ENCODE measurements at regions not wholly inside any gene's neighbourhood (a gene's known extent, or its start where the extent isn't known, plus 50 kb on each side); places are given as distances from the start of the nearest gene placed in this dataset.

DNA sequence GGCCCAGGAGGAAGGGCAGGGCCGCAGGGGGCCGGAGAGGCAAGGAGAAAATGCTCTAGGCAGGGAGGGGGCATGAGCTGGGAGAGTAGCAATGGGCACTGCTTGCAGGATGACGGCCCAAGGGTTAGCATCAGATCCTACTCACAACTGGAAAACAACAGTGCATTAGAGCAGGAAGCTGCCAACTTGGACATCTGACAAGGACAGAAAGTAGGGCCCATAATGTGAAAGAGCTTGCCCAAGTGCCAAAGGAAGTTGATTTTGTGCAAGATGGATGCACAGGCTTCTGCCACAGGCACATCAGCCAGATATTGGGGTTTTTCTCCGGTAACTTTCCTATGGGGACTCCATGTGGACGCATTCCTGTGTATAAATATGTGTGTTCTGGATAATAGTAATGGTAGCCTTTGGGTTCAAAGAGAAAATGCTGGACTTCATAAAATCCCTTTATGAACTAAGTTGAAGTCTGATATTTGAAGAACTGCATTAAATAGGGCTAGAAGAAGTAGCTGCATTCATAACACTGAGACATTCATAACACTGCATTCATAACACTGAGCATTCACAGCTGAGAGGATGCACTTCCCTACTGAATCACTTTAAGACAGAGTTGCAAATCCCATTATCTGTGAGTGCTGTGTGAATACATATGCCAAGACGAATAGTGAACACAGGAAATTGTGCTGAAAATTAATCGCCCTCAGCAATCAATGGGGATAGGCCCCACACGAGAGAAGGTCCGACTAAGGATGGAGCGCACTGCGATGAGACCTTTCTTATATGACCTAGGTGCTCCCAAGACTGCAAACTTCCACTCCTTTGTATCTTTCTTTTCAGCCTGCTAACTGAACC lies 235.6 kb upstream of the PRDM1 start:
- no peak for DNase-seq (ENCODE audit: low read depth in 2 of 2)

DNA sequence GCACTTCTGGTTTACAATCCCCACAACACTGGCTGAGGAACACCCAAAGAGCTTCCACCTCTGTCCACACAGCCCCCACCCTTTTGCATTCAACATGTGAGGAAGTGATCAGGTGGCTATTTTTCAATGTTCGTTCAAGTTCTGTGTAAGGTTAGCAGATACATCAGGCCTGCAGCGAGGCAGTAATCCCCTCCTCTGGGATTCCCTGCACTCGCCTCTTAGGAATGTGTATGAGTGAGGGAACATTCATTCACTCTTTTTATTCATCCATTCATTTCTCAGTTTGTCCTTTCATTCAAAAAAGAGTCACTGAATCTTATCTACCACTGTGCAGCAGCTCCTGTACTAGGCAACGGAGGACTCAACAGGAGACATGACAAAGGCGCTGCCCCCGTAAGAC lies 236.4 kb upstream of the PRDM1 start:
- no peak for DNase-seq (ENCODE audit: low read depth in 2 of 2)

DNA sequence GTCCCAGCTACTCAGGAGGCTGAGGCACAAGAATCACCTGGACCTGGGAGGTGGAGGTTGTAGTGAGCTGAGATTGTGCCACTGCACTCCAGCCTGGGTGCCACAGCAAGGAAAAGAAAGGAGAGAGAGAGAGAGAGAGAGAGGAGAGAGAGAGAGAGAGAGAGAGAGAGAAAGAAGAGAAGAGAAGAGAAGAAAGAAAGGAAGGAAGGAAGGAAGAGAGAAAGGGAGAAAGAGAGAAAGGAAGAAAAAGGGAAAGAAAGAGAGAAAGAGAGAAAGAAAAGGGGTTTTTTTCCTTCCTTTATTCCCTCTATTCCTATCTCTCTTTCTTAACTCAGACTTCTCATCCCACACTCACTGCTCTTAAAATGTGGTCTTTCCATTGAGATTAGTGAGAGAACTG lies 238.7 kb upstream of the PRDM1 start:
- no peak for DNase-seq (ENCODE audit: low read depth in 2 of 2)

DNA sequence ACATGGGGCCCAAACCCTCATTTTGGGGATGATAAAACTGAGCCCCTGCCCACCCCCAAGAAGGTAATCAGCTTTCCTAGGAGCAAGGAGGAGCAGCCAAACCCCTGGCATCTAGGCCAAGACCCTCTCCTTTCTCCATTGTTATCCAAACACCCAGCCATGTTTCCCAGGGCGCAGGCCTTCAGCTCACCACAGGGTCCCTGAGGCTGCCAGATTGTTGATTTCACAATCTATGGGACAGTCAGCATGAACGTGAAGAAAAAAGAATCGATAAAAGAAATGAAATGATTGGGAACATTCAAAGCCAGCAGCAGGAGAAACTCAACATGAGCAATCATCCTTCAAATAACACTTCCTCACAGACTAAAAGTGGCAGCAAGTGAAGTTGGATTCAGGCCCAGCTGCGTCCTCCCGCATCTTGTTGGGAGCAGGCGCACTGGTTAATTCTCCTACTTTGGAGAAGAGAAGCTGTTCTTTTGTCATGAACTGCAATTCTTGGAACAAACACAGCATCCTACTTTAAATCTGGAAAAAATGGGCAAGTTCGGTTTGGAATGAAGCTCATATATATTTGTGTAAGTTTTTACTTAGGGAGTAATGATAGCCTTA lies 241.8 kb upstream of the PRDM1 start:
- peak; percentile 72 to 84 for DNase-seq (ENCODE audit: low read depth in 2 of 2)

GRCh38 chr6:105839266-105839665 lies 246.9 kb upstream of the PRDM1 start:
- DNase-seq (ENCODE audit: low read depth in 2 of 2), result peak; percentile 56 to 67

GRCh38 chr6:105838171-105838570 lies 248.0 kb upstream of the PRDM1 start:
- DNase-seq (ENCODE audit: low read depth in 2 of 2), result peak; percentile 76 to 79

GRCh38 chr6:105836889-105837288 lies 249.2 kb upstream of the PRDM1 start:
- no peak for DNase-seq (ENCODE audit: low read depth in 2 of 2)

GRCh38 chr6:105836379-105836778 lies 249.8 kb upstream of the PRDM1 start:
- DNase-seq (ENCODE audit: low read depth in 2 of 2), result no peak

- DNase-seq (ENCODE audit: low read depth in 2 of 2), result no peak
Measured at GRCh38 chr6:105835373-105835772, 250.8 kb upstream of the PRDM1 start.

DNA sequence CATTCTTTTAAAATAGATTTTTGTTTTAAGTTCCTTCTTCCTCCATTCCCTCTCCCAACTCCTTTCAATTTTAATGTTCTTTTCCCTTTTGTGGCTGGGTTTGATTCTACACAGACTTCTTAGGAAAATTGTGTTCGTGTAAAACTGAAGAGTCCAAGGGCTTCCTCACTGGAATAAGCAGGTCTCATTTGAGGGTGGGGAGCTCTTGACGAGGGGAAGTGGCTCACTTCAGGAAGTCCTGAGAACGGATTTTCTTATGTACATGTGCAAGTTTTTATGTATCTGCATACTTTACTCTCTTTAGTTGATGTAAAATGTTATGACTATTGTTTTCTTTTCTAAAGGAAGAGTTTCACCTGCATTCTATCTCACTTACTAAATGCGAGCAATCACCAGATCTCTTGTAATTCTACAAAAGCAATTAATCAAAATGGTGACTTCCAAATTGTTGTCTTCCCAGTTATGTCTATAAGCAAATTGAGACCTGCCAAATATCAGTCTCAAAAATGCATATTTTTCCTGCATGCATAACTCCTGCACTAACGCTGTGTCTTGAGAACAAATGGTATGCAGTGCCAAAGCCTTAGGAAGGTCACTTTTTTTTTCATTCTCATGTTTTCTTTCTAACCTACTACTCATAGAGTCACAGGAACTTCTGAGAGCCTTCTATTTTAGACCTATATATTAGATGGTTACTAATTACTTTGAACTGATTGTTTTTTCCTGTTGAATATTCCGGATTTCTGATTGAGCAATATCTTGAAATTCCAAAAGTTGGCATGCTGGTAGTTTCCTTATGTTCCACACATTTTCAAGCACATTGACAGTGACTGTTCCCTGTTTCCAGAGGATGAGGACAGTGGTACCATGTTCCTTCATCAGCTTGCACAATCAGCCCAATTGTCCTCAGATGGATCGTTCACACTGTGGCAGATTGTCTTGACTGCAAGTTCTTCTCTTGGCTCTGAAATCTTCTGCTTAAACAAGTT lies 251.9 kb upstream of the PRDM1 start:
- DNase-seq (ENCODE audit: low read depth in 2 of 2), result no peak

DNA sequence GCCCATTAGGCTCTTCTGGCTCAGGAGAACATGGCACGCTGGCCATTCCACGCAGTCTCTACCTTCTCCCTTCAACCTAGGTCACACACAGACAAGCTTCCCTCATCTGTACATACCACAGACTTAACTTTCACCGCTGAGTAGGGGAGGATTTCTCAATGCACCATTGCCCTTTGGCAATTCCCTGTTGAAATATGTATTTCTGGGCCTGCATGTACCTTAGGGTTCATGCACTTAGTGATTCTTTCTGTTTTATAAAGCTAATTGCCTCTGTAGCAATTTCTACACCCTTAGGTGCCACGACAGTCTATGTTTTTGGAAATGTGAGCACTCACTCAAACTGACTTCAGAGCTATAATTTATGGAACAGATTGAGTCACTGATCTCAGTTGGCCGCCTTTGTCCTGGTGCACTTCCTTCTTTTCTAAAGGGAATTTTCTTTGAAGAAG lies 253.8 kb upstream of the PRDM1 start:
- no peak for DNase-seq (ENCODE audit: low read depth in 2 of 2)

- peak in 1 of 2 experiments; percentile 41 for DNase-seq (ENCODE audit: low read depth in 2 of 2)
Measured at GRCh38 chr6:105831311-105832097, 254.6 kb upstream of the PRDM1 start.

DNA sequence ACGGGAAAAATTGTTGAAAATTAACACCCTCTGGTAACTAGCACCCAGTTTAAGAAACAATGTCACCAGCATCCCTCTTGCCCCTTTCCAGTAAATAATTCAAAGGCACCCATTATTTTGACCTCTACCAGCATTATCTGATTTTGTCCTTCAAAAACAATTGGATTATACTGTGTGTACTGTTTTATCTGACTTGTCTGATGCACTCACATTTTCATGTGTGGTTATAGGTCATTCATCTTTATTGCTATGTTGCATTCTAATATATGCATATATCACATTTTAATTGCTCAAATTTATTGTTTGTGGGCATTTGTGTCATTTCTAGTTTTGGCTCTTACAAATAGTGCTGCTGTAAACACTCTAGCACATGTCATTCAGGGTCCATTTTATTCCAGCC lies 260.9 kb upstream of the PRDM1 start:
- no peak for DNase-seq (ENCODE audit: low read depth in 2 of 2)

- DNase-seq (ENCODE audit: low read depth in 2 of 2), result no peak
Measured at GRCh38 chr6:105824732-105825131, 261.4 kb upstream of the PRDM1 start.

DNA sequence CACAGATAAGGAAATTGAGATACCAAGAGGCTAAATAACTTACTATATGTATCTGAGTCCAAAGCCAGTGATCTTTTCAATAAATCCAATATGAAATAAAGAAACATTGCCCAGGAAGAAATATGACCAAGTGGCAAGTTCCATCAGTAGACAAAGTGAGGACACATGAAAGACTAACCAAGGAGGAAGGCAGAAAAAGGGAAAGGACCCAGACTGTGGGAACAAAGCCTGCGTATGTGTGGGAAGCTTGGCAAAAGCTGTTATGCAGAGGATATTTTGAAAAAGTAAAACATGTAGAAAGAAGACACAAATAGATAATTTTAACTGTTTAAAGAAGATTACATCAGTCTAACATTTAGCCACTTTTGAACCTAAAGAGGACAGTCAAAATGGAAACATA lies 264.4 kb upstream of the PRDM1 start:
- no peak for DNase-seq (ENCODE audit: low read depth in 2 of 2)

- no peak for DNase-seq (ENCODE audit: low read depth in 2 of 2)
Measured at GRCh38 chr6:105821027-105821426, 265.1 kb upstream of the PRDM1 start.

GRCh38 chr6:105819745-105820144 lies 266.4 kb upstream of the PRDM1 start:
- no peak for DNase-seq (ENCODE audit: low read depth in 2 of 2)

GRCh38 chr6:105818505-105818904 lies 267.6 kb upstream of the PRDM1 start:
- DNase-seq (ENCODE audit: low read depth in 2 of 2), result no peak

DNA sequence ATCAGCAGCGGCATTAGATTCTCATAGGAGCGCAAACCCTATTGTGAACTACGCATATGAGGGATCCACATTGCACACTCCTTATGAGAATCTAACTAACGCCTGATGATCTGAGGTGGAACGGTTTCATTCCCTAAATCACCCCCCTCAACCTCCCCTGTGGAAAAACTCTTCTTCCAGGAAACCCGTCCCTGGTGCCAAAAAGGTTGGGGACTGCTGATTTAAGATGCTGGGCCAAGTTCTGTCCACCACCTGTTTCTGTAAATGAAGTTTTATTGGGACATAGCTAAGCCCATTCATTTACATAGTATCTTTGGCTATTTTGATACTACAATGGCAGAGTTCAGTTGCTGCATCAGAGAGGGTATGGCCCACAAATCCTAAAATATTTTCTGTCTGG lies 268.2 kb upstream of the PRDM1 start:
- DNase-seq (ENCODE audit: low read depth in 2 of 2), result no peak

GRCh38 chr6:105817370-105817769 lies 268.8 kb upstream of the PRDM1 start:
- no peak for DNase-seq (ENCODE audit: low read depth in 2 of 2)

DNA sequence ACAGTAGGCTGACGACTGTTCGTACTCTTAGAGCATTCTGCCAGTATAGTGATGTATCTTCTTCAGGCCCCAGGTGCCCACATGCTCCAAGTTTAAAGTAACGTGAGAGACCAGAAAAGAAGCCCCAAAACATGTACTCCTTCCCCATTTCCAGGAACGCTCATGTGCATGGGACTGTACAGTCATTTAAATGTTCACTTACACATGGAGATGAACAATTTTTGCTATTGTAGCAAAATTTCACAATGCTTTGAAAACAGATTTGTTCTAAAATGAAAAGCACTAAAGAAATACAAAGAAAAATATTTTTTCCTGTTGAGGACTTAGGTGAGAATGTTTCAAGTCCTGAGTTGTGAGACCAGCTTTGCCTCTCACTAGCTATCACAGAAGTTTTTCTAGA lies 269.3 kb upstream of the PRDM1 start:
- no peak for DNase-seq (ENCODE audit: low read depth in 2 of 2)
